MM.1S (cell line): ENCODE measurements at regions not wholly inside any gene's neighbourhood (a gene's known extent, or its start where the extent isn't known, plus 50 kb on each side); places are given as distances from the start of the nearest gene placed in this dataset.

ENCODE experiments used
- DNase-seq: peaks from one replicate; pipeline ENCODE4 v3.0.0-alpha.2; 2015
- H2AFZ ChIP-seq: fragments of 300-600 bp; sonication (generic); 2 replicates; pipeline ENCODE4 v1.6.0; 2016; ENCODE audit warnings: antibody characterized with exemption, low read length
- H3F3A ChIP-seq: fragments of 300-600 bp; sonication (generic); 2 replicates; pipeline ENCODE4 v1.6.1; 2016; ENCODE audit warnings: mild to moderate bottlenecking, antibody characterized with exemption, low read length, moderate library complexity, mixed read lengths; ENCODE audit not compliant: insufficient read depth
- H3K27ac ChIP-seq: fragments of 300-600 bp; sonication (generic); 2 replicates; pipeline ENCODE4 v1.5.1; 2016; ENCODE audit warnings: mild to moderate bottlenecking, low read length
- H3K27me3 ChIP-seq: fragments of 300-600 bp; sonication (generic); replicated peaks from 2 replicates; pipeline ENCODE4 v1.6.0; 2016; ENCODE audit warnings: low read length; ENCODE audit not compliant: insufficient read depth
- H3K36me3 ChIP-seq: fragments of 300-600 bp; sonication (generic); replicated peaks from 2 replicates; pipeline ENCODE4 v1.6.1; 2016; ENCODE audit warnings: mild to moderate bottlenecking, low read length, mixed read lengths; ENCODE audit not compliant: insufficient read depth
- H3K4me1 ChIP-seq: fragments of 300-600 bp; sonication (generic); 2 replicates; pipeline ENCODE4 v1.6.1; 2016; ENCODE audit warnings: low read length, mixed read lengths
- H3K4me2 ChIP-seq: fragments of 300-600 bp; sonication (generic); 2 replicates; pipeline ENCODE4 v1.6.0; 2016; ENCODE audit warnings: low read depth, low read length
- H3K4me3 ChIP-seq: fragments of 300-600 bp; sonication (generic); 2 replicates; pipeline ENCODE4 v1.5.1; 2016; ENCODE audit warnings: low read length, mixed read lengths
- H3K79me2 ChIP-seq: fragments of 300-600 bp; sonication (generic); 2 replicates; pipeline ENCODE4 v1.6.1; 2016; ENCODE audit warnings: mixed run types, low read length, mixed read lengths
- H3K9ac ChIP-seq: fragments of 300-600 bp; sonication (generic); 2 replicates; pipeline ENCODE4 v1.6.1; 2016; ENCODE audit warnings: low read length, mixed read lengths
- H3K9me2 ChIP-seq: fragments of 300-600 bp; sonication (generic); replicated peaks from 2 replicates; pipeline ENCODE4 v1.6.1; 2016; ENCODE audit warnings: mild to moderate bottlenecking, low read length, mixed read lengths; ENCODE audit not compliant: insufficient read depth
- H3K9me3 ChIP-seq: fragments of 300-600 bp; sonication (generic); replicated peaks from 2 replicates; pipeline ENCODE4 v1.6.1; 2016; ENCODE audit warnings: mild to moderate bottlenecking, low read length, mixed read lengths; ENCODE audit not compliant: insufficient read depth
- H4K20me1 ChIP-seq: fragments of 300-600 bp; sonication (generic); 2 replicates; pipeline ENCODE4 v1.6.1; 2016; ENCODE audit warnings: mild to moderate bottlenecking, low read length, moderate library complexity, mixed read lengths; ENCODE audit not compliant: insufficient read depth
- EZH2 ChIP-seq: fragments of 300-600 bp; sonication (generic); optimal IDR thresholded peaks from 2 replicates; pipeline ENCODE3; 2017; ENCODE audit warnings: low read depth, mild to moderate bottlenecking, antibody characterized with exemption, low read length, mixed read lengths
- EZH2phosphoT487 ChIP-seq: fragments of 300-600 bp; sonication (generic); IDR thresholded peaks from 2 replicates; pipeline ENCODE4 v1.6.1; 2018; ENCODE audit warnings: antibody characterized with exemption, low read length
- TF ChIP-seq, protein P1 (sequence below): fragments of 300-600 bp; sonication (generic); IDR thresholded peaks from 2 replicates; pipeline ENCODE4 v1.5.1; 2016; ENCODE audit warnings: antibody characterized with exemption, low read length, mixed read lengths

DNA sequence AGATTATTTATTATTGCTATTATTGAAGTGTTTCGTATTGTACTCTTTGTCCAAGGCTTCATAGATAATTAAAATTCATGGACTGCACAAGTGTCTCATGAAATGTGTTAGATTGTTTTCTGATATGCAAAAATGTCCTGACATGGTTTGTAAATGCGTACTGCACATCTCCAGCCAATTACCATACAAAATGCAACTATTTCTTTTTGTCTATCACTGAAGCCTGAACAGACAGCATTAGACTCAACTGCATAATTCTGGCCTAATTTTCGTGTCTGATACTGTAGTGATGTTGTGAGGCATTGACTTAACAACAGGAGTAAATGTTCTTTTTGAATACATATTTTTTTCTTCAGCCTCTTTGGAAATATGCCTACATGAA lies 498.2 kb upstream of the CD180 start:
- Histone ChIP-seq H3K9ac (no peak overlapping the region), H4K20me1 (no peaks in the 10 kb centered on the region), H3K27me3 (no peaks in the 10 kb centered on the region), H3K9me2 (no peaks in the 10 kb centered on the region), H3K79me2 (no peaks in the 10 kb centered on the region), H3F3A (no peaks in the 10 kb centered on the region), H2AFZ (no peak overlapping the region), H3K27ac (no peak overlapping the region), H3K4me3 (no peak overlapping the region), H3K4me1 (no peaks in the 10 kb centered on the region), H3K36me3 (no peaks in the 10 kb centered on the region), H3K9me3 (no peaks in the 10 kb centered on the region), H3K4me2 (no peak overlapping the region)
- TF ChIP-seq, protein P1, sequence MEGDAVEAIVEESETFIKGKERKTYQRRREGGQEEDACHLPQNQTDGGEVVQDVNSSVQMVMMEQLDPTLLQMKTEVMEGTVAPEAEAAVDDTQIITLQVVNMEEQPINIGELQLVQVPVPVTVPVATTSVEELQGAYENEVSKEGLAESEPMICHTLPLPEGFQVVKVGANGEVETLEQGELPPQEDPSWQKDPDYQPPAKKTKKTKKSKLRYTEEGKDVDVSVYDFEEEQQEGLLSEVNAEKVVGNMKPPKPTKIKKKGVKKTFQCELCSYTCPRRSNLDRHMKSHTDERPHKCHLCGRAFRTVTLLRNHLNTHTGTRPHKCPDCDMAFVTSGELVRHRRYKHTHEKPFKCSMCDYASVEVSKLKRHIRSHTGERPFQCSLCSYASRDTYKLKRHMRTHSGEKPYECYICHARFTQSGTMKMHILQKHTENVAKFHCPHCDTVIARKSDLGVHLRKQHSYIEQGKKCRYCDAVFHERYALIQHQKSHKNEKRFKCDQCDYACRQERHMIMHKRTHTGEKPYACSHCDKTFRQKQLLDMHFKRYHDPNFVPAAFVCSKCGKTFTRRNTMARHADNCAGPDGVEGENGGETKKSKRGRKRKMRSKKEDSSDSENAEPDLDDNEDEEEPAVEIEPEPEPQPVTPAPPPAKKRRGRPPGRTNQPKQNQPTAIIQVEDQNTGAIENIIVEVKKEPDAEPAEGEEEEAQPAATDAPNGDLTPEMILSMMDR = no peak
- TF ChIP-seq EZH2phosphoT487 (no peak), EZH2 (no peak)
- no peak for DNase-seq

DNA sequence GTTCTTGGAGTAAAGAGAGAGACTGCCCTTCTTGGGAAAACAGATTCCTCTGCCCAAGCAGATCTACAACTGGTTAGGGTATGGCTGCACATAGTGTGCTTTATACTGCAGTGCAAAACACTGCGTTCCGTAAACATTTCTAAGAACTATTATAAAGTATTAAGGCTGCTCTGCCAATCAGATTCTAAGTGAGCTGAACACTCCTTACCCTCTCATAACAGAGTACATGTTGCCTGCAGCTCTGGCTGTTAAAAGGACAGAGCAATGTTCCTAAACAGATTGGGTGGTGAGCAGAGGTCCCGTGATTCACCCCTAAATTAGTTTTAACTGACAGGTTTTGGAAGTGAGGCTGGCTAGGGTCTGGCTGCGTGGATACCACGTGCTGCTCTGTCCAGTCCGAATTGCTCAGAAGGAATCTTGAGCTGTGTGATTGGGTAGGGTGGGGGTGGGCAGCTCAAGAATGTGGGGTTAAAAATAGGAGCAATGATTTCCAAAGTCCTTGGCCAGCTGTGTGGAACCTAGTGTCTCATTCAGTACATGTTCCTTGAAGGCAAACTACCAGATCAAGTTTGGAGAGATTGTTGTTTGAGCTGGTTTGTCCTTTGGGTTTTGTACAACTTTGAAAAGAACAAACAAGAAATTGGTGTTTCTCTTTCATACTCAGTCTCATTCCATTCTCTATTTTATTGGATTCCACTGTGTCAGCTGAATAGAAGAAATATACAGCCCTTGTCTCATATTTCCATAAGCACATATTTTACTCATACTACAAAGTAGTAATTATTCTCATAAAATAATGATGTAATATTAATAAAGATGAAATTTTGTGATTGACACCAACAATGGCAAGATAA lies 497.6 kb upstream of the CD180 start:
- Histone ChIP-seq H4K20me1 (no peaks in the 10 kb centered on the region), H3F3A (no peaks in the 10 kb centered on the region), H3K4me2 (no peak overlapping the region), H3K9ac (no peak overlapping the region), H3K4me1 (no peaks in the 10 kb centered on the region), H3K9me3 (no peaks in the 10 kb centered on the region), H3K9me2 (no peaks in the 10 kb centered on the region), H3K27ac (no peak overlapping the region), H3K79me2 (no peaks in the 10 kb centered on the region), H3K4me3 (no peak overlapping the region), H2AFZ (no peak overlapping the region), H3K36me3 (no peaks in the 10 kb centered on the region), H3K27me3 (no peaks in the 10 kb centered on the region)
- TF ChIP-seq, protein P1 = no peak
- no peak for TF ChIP-seq EZH2
- no peak for TF ChIP-seq EZH2phosphoT487
- no peak for DNase-seq

DNA sequence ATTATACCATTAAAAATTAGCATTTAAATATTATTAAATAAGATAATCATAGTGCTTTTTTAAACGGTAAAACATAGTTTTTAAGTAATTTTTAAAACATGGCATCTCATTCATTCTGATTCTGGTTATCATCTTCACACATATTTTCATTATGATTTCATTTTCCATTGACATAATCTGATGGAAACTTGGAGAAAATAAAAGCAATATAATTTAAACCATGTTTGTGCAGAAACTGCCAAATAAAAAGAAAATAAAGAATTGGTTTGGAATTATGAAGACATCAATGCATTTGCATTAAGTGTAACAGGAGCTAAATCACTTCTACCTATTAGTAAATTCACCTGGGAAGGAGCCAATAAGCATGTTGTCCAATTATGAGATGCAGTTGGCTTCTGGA lies 490.1 kb upstream of the CD180 start:
- no peaks in the 10 kb centered on the region for H3K27me3 ChIP-seq
- no peaks in the 10 kb centered on the region for H3K4me1 ChIP-seq
- no peak overlapping the region for H3K27ac ChIP-seq
- H2AFZ ChIP-seq = no peak overlapping the region
- H3K79me2 ChIP-seq = no peaks in the 10 kb centered on the region
- H3K36me3 ChIP-seq = no peaks in the 10 kb centered on the region
- H3K4me3 ChIP-seq = no peak overlapping the region
- H4K20me1 ChIP-seq = no peaks in the 10 kb centered on the region
- no peak overlapping the region for H3K4me2 ChIP-seq
- TF ChIP-seq EZH2 (no peak), EZH2phosphoT487 (no peak)
- TF ChIP-seq, protein P1 = no peak
- no peak for DNase-seq
- H3K9ac ChIP-seq = no peak overlapping the region
- no peaks in the 10 kb centered on the region for H3F3A ChIP-seq
- H3K9me3 ChIP-seq = no peaks in the 10 kb centered on the region
- H3K9me2 ChIP-seq = no peaks in the 10 kb centered on the region
